ENCODE measurements at regions not wholly inside any gene's neighbourhood (a gene's known extent, or its start where the extent isn't known, plus 50 kb on each side); places are given as distances from the start of the nearest gene placed in this dataset.

- DNase-seq (no peak), ATAC-seq (ENCODE audit: low FRiP score) (no peak)
- no peaks in the 10 kb centered on the region for H3K4me1 ChIP-seq (ENCODE audit: control insufficient read depth in 1 of 2, insufficient read depth in 2 of 2, low read length in 2 of 2)
- H3K27me3 ChIP-seq (ENCODE audit: control insufficient read depth in 1 of 2, insufficient read depth in 2 of 2, low read length in 1 of 2), result no peaks in the 10 kb centered on the region
- intact Hi-C loops (cut with DNase I), result no loop called here
- no peak overlapping the region for H3K4me3 ChIP-seq (ENCODE audit: low read length in 2 of 2)
- H3K27ac ChIP-seq (ENCODE audit: low read depth in 1 of 2, low read length in 2 of 2), result no peak overlapping the region
- no peaks in the 10 kb centered on the region for H3K36me3 ChIP-seq (ENCODE audit: control insufficient read depth in 1 of 2, insufficient read depth in 2 of 2, low read length in 1 of 2)
- H3K9me3 ChIP-seq (ENCODE audit: control insufficient read depth, low read length), result no peaks in the 10 kb centered on the region
These were observed 289.7 kb downstream of the DKK2 start for GRCh38 chr4:106746451-106746850.

GRCh38 chr4:106738121-106738520 lies 298.0 kb downstream of the DKK2 start:
- no peaks in the 10 kb centered on the region for H3K4me1 ChIP-seq (ENCODE audit: control insufficient read depth in 1 of 2, insufficient read depth in 2 of 2, low read length in 2 of 2)
- ATAC-seq (ENCODE audit: low FRiP score) (no peak), DNase-seq (no peak)
- no peaks in the 10 kb centered on the region for H3K27me3 ChIP-seq (ENCODE audit: control insufficient read depth in 1 of 2, insufficient read depth in 2 of 2, low read length in 1 of 2)
- 60 to 66% methylated on average over 5 of the region's 5 CpGs for WGBS, 2 donors
- intact Hi-C loops (cut with DNase I), result no loop called here
- no peaks in the 10 kb centered on the region for H3K36me3 ChIP-seq (ENCODE audit: control insufficient read depth in 1 of 2, insufficient read depth in 2 of 2, low read length in 1 of 2)
- no peaks in the 10 kb centered on the region for H3K9me3 ChIP-seq (ENCODE audit: control insufficient read depth, low read length)
- H3K4me3 ChIP-seq (ENCODE audit: low read length in 2 of 2), result no peak overlapping the region
- no peak overlapping the region for H3K27ac ChIP-seq (ENCODE audit: low read depth in 1 of 2, low read length in 2 of 2)

GRCh38 chr4:106718548-106718947 lies 317.6 kb downstream of the DKK2 start:
- H3K27me3 ChIP-seq (ENCODE audit: control insufficient read depth in 1 of 2, insufficient read depth in 2 of 2, low read length in 1 of 2), result no peaks in the 10 kb centered on the region
- H3K4me3 ChIP-seq (ENCODE audit: low read length in 2 of 2), result no peak overlapping the region
- intact Hi-C loops (cut with DNase I), result no loop called here
- no peaks in the 10 kb centered on the region for H3K4me1 ChIP-seq (ENCODE audit: control insufficient read depth in 1 of 2, insufficient read depth in 2 of 2, low read length in 2 of 2)
- H3K36me3 ChIP-seq (ENCODE audit: control insufficient read depth in 1 of 2, insufficient read depth in 2 of 2, low read length in 1 of 2), result no peaks in the 10 kb centered on the region
- no peak overlapping the region for H3K27ac ChIP-seq (ENCODE audit: low read depth in 1 of 2, low read length in 2 of 2)
- peaks cover 1% of the 10 kb centered on the region for H3K9me3 ChIP-seq (ENCODE audit: control insufficient read depth, low read length)
- ATAC-seq (ENCODE audit: low FRiP score) (peak; percentile 38), DNase-seq (no peak)
- WGBS, 2 donors, result 88 to 89% methylated on average over 1 of the region's 1 CpG

- ATAC-seq (ENCODE audit: low FRiP score), result no peak
- no peak for DNase-seq
- Histone ChIP-seq H3K4me3 (ENCODE audit: low read length in 2 of 2) (no peak overlapping the region), H3K9me3 (ENCODE audit: control insufficient read depth, low read length) (peaks cover 1% of the 10 kb centered on the region), H3K4me1 (ENCODE audit: control insufficient read depth in 1 of 2, insufficient read depth in 2 of 2, low read length in 2 of 2) (no peaks in the 10 kb centered on the region), H3K27ac (ENCODE audit: low read depth in 1 of 2, low read length in 2 of 2) (no peak overlapping the region), H3K36me3 (ENCODE audit: control insufficient read depth in 1 of 2, insufficient read depth in 2 of 2, low read length in 1 of 2) (no peaks in the 10 kb centered on the region), H3K27me3 (ENCODE audit: control insufficient read depth in 1 of 2, insufficient read depth in 2 of 2, low read length in 1 of 2) (no peaks in the 10 kb centered on the region)
- intact Hi-C loops (cut with DNase I), result no loop called here
- WGBS, 2 donors, result 8 to 9% methylated on average over 4 of the region's 4 CpGs
These were observed 319.0 kb downstream of the DKK2 start for GRCh38 chr4:106717091-106717490.

GRCh38 chr4:106715825-106716224 lies 320.3 kb downstream of the DKK2 start:
- H3K27me3 ChIP-seq (ENCODE audit: control insufficient read depth in 1 of 2, insufficient read depth in 2 of 2, low read length in 1 of 2), result no peaks in the 10 kb centered on the region
- no peaks in the 10 kb centered on the region for H3K36me3 ChIP-seq (ENCODE audit: control insufficient read depth in 1 of 2, insufficient read depth in 2 of 2, low read length in 1 of 2)
- no peak overlapping the region for H3K4me3 ChIP-seq (ENCODE audit: low read length in 2 of 2)
- intact Hi-C loops (cut with DNase I), result no loop called here
- no peak overlapping the region for H3K27ac ChIP-seq (ENCODE audit: low read depth in 1 of 2, low read length in 2 of 2)
- H3K4me1 ChIP-seq (ENCODE audit: control insufficient read depth in 1 of 2, insufficient read depth in 2 of 2, low read length in 2 of 2), result no peaks in the 10 kb centered on the region
- DNase-seq (no peak), ATAC-seq (ENCODE audit: low FRiP score) (no peak)
- H3K9me3 ChIP-seq (ENCODE audit: control insufficient read depth, low read length), result peaks cover 1% of the 10 kb centered on the region

- no peaks in the 10 kb centered on the region for H3K27me3 ChIP-seq (ENCODE audit: control insufficient read depth in 1 of 2, insufficient read depth in 2 of 2, low read length in 1 of 2)
- peak; percentile 44 for ATAC-seq (ENCODE audit: low FRiP score)
These were observed 327.7 kb downstream of the DKK2 start for GRCh38 chr4:106708464-106708816.

GRCh38 chr4:106707776-106708463 lies 328.2 kb downstream of the DKK2 start:
- WGBS, 2 donors, result 50 to 51% methylated on average over 2 of the region's 2 CpGs
- H3K36me3 ChIP-seq (ENCODE audit: control insufficient read depth in 1 of 2, insufficient read depth in 2 of 2, low read length in 1 of 2), result no peaks in the 10 kb centered on the region
- H3K4me1 ChIP-seq (ENCODE audit: control insufficient read depth in 1 of 2, insufficient read depth in 2 of 2, low read length in 2 of 2), result peaks cover 0 to 4% of the 10 kb centered on the region in 2 donors
- H3K27me3 ChIP-seq (ENCODE audit: control insufficient read depth in 1 of 2, insufficient read depth in 2 of 2, low read length in 1 of 2), result no peaks in the 10 kb centered on the region
- no peaks in the 10 kb centered on the region for H3K9me3 ChIP-seq (ENCODE audit: control insufficient read depth, low read length)
- no peak overlapping the region for H3K27ac ChIP-seq (ENCODE audit: low read depth in 1 of 2, low read length in 2 of 2)
- DNase-seq (peak in 1 of 2 donors; percentile 42), ATAC-seq (ENCODE audit: low FRiP score) (peak; percentile 26)
- intact Hi-C loops (cut with DNase I), result no loop called here
- H3K4me3 ChIP-seq (ENCODE audit: low read length in 2 of 2), result no peak overlapping the region

More at GRCh38 chr4:106708464-106708816, 327.7 kb downstream of the DKK2 start:
- Histone ChIP-seq H3K4me1 (ENCODE audit: control insufficient read depth in 1 of 2, insufficient read depth in 2 of 2, low read length in 2 of 2) (peaks cover 0 to 4% of the 10 kb centered on the region in 2 donors), H3K36me3 (ENCODE audit: control insufficient read depth in 1 of 2, insufficient read depth in 2 of 2, low read length in 1 of 2) (no peaks in the 10 kb centered on the region), H3K4me3 (ENCODE audit: low read length in 2 of 2) (no peak overlapping the region), H3K9me3 (ENCODE audit: control insufficient read depth, low read length) (no peaks in the 10 kb centered on the region), H3K27ac (ENCODE audit: low read depth in 1 of 2, low read length in 2 of 2) (no peak overlapping the region)
- 65 to 78% methylated on average over 4 to 5 of the region's 5 CpGs for WGBS, 2 donors
- intact Hi-C loops (cut with DNase I), result no loop called here
- DNase-seq, result no peak

- no peaks in the 10 kb centered on the region for H3K9me3 ChIP-seq (ENCODE audit: control insufficient read depth, low read length)
- no peaks in the 10 kb centered on the region for H3K27me3 ChIP-seq (ENCODE audit: control insufficient read depth in 1 of 2, insufficient read depth in 2 of 2, low read length in 1 of 2)
- peaks cover 0 to 4% of the 10 kb centered on the region in 2 donors for H3K4me1 ChIP-seq (ENCODE audit: control insufficient read depth in 1 of 2, insufficient read depth in 2 of 2, low read length in 2 of 2)
- DNase-seq, result no peak
- no peaks in the 10 kb centered on the region for H3K36me3 ChIP-seq (ENCODE audit: control insufficient read depth in 1 of 2, insufficient read depth in 2 of 2, low read length in 1 of 2)
- H3K4me3 ChIP-seq (ENCODE audit: low read length in 2 of 2), result no peak overlapping the region
- ATAC-seq (ENCODE audit: low FRiP score), result no peak
- WGBS, 2 donors, result 78 to 81% methylated on average over 6 of the region's 6 CpGs
- H3K27ac ChIP-seq (ENCODE audit: low read depth in 1 of 2, low read length in 2 of 2), result no peak overlapping the region
- intact Hi-C loops (cut with DNase I), result no loop called here
These were observed 331.8 kb downstream of the DKK2 start for GRCh38 chr4:106704253-106704870.

GRCh38 chr4:106700321-106700720 lies 331.7 kb upstream of the GIMD1 start:
- Histone ChIP-seq H3K27me3 (ENCODE audit: control insufficient read depth in 1 of 2, insufficient read depth in 2 of 2, low read length in 1 of 2) (no peaks in the 10 kb centered on the region), H3K4me3 (ENCODE audit: low read length in 2 of 2) (no peak overlapping the region), H3K9me3 (ENCODE audit: control insufficient read depth, low read length) (no peaks in the 10 kb centered on the region), H3K4me1 (ENCODE audit: control insufficient read depth in 1 of 2, insufficient read depth in 2 of 2, low read length in 2 of 2) (peaks cover 0 to 3% of the 10 kb centered on the region in 2 donors), H3K27ac (ENCODE audit: low read depth in 1 of 2, low read length in 2 of 2) (no peak overlapping the region), H3K36me3 (ENCODE audit: control insufficient read depth in 1 of 2, insufficient read depth in 2 of 2, low read length in 1 of 2) (no peaks in the 10 kb centered on the region)
- DNase-seq (no peak), ATAC-seq (ENCODE audit: low FRiP score) (no peak)
- 66 to 74% methylated on average over 2 of the region's 2 CpGs for WGBS, 2 donors
- intact Hi-C loops (cut with DNase I), result no loop called here
